OCI-LY1 (cell line): ENCODE measurements at regions not wholly inside any gene's neighbourhood (a gene's known extent, or its start where the extent isn't known, plus 50 kb on each side); places are given as distances from the start of the nearest gene placed in this dataset.

Experiments
- H2AFZ ChIP-seq: fragments of 200-600 bp; sonication (generic), shearing (Covaris generic); 2 replicates; pipeline ENCODE4 v1.6.0; 2014; ENCODE audit warnings: antibody characterized with exemption, mild to moderate bottlenecking, low read length
- H3F3A ChIP-seq: fragments of 200-600 bp; sonication (generic), shearing (Covaris generic); 2 replicates; pipeline ENCODE4 v1.6.0; 2014; ENCODE audit warnings: mild to moderate bottlenecking, antibody characterized with exemption, low read length, moderate library complexity; ENCODE audit not compliant: insufficient read depth
- H3K27ac ChIP-seq: fragments of 200-600 bp; sonication (generic); 2 replicates; pipeline ENCODE4 v1.5.1; 2014; ENCODE audit warnings: low read length, mixed run types, mild to moderate bottlenecking, low read depth; ENCODE audit not compliant: poor library complexity, severe bottlenecking
- H3K27me3 ChIP-seq: fragments of 200-600 bp; sonication (generic); 2 replicates; pipeline ENCODE4 v1.6.0; 2014; ENCODE audit warnings: antibody characterized with exemption, mild to moderate bottlenecking, low read length, moderate library complexity; ENCODE audit not compliant: insufficient read depth
- H3K36me3 ChIP-seq: fragments of 200-600 bp; sonication (generic); 2 replicates; pipeline ENCODE4 v1.6.1; 2014; ENCODE audit warnings: mild to moderate bottlenecking, antibody characterized with exemption, low read length, moderate library complexity, mixed read lengths; ENCODE audit not compliant: insufficient read depth
- H3K4me1 ChIP-seq: fragments of 200-600 bp; sonication (generic); 2 replicates; pipeline ENCODE4 v1.5.1; 2014; ENCODE audit warnings: mild to moderate bottlenecking, low read length, moderate library complexity; ENCODE audit not compliant: insufficient read depth, severe bottlenecking
- H3K4me2 ChIP-seq: fragments of 200-600 bp; sonication (generic), shearing (Covaris generic); 2 replicates; pipeline ENCODE4 v1.6.1; 2014; ENCODE audit warnings: low read length
- H3K4me3 ChIP-seq: fragments of 200-600 bp; sonication (generic); 2 replicates; pipeline ENCODE4 v1.5.1; 2014; ENCODE audit warnings: low read length, low read depth, mild to moderate bottlenecking, mixed read lengths; ENCODE audit not compliant: poor library complexity, severe bottlenecking
- H3K79me2 ChIP-seq: fragments of 200-600 bp; shearing (Covaris generic); 2 replicates; pipeline ENCODE4 v1.6.1; 2016; ENCODE audit warnings: mixed run types, low read length, mixed read lengths; ENCODE audit not compliant: insufficient read depth
- H3K9ac ChIP-seq: fragments of 200-600 bp; sonication (generic), shearing (Covaris generic); 2 replicates; pipeline ENCODE4 v1.6.1; 2014; ENCODE audit warnings: mild to moderate bottlenecking, low read length, mixed read lengths
- H3K9me2 ChIP-seq: fragments of 200-600 bp; sonication (generic), shearing (Covaris generic); 2 replicates; pipeline ENCODE4 v1.6.1; 2014; ENCODE audit warnings: low read depth, mild to moderate bottlenecking, low read length, mixed read lengths
- H3K9me3 ChIP-seq: fragments of 200-600 bp; shearing (Covaris generic); 2 replicates; pipeline ENCODE4 v1.6.1; 2014; ENCODE audit warnings: low read length, mixed read lengths
- H4K20me1 ChIP-seq: fragments of 200-600 bp; sonication (generic), shearing (Covaris generic); 2 replicates; pipeline ENCODE4 v1.6.0; 2016; ENCODE audit warnings: mild to moderate bottlenecking, low read length; ENCODE audit not compliant: insufficient read depth
- EZH2 ChIP-seq: fragments of 200-600 bp; sonication (generic), shearing (Covaris generic); IDR thresholded peaks from 2 replicates; pipeline ENCODE4 v1.8.0; 2017; ENCODE audit warnings: borderline replicate concordance, mixed run types, mild to moderate bottlenecking, antibody characterized with exemption, low read length, moderate library complexity, mixed read lengths
- TF ChIP-seq, protein P1 (sequence below): fragments of 200-600 bp; sonication (generic), shearing (Covaris generic); IDR thresholded peaks from 2 replicates; pipeline ENCODE4 v1.5.1; 2017; ENCODE audit warnings: mild to moderate bottlenecking, antibody characterized with exemption, low read length, moderate library complexity, mixed read lengths

DNA sequence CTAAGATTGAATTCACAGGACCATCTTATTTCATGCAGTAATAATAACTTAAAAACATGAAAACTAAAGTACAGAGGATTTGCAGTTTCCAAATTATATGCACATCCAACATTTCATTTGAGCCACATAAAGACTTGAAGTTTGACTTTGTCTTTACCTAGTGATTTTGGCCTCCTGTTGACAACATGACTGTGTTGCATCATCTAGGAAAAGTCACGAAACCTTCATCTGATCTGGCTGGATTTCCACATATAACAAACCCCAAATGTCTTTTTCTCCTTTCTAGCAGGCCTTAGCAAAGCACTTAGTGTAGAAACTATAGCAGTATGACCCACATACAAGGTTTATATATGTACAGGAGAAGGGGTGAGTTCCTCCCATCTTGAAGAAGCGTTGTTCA lies 406.5 kb upstream of the CDH5 start:
- Histone ChIP-seq H4K20me1 (no peaks in the 10 kb centered on the region), H3F3A (no peaks in the 10 kb centered on the region), H3K4me2 (no peak overlapping the region), H3K9me3 (no peaks in the 10 kb centered on the region), H3K36me3 (no peaks in the 10 kb centered on the region), H3K27me3 (no peaks in the 10 kb centered on the region), H3K4me1 (no peaks in the 10 kb centered on the region), H3K79me2 (no peaks in the 10 kb centered on the region), H3K9ac (no peak overlapping the region), H3K27ac (no peak overlapping the region), H2AFZ (no peak overlapping the region), H3K4me3 (no peak overlapping the region), H3K9me2 (no peaks in the 10 kb centered on the region)
- TF ChIP-seq, protein P1, sequence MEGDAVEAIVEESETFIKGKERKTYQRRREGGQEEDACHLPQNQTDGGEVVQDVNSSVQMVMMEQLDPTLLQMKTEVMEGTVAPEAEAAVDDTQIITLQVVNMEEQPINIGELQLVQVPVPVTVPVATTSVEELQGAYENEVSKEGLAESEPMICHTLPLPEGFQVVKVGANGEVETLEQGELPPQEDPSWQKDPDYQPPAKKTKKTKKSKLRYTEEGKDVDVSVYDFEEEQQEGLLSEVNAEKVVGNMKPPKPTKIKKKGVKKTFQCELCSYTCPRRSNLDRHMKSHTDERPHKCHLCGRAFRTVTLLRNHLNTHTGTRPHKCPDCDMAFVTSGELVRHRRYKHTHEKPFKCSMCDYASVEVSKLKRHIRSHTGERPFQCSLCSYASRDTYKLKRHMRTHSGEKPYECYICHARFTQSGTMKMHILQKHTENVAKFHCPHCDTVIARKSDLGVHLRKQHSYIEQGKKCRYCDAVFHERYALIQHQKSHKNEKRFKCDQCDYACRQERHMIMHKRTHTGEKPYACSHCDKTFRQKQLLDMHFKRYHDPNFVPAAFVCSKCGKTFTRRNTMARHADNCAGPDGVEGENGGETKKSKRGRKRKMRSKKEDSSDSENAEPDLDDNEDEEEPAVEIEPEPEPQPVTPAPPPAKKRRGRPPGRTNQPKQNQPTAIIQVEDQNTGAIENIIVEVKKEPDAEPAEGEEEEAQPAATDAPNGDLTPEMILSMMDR, result no peak
- TF ChIP-seq EZH2, result no peak

DNA sequence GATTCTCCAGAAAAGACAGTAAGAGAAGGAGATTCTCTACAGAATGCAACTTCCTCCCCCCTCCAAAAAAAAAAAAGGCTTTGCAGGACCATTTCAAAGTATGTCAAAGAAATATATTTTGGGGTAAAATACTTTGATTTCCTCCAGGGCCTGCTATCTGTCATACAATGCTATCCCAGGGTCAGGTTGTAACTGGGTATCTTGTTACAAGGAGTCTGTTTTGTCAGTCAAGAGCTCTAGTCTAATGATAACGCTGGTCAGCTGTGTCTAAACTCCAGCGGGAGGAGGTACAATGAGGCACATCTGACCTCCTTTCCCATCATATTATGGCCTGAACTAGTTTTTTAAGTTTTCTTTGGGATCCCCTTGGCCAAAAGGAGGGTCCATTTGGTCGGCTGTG lies 408.4 kb upstream of the CDH5 start:
- TF ChIP-seq, protein P1, result no peak
- no peak for TF ChIP-seq EZH2
- no peaks in the 10 kb centered on the region for H3K27me3 ChIP-seq
- H2AFZ ChIP-seq, result no peak overlapping the region
- H3K36me3 ChIP-seq, result no peaks in the 10 kb centered on the region
- no peak overlapping the region for H3K27ac ChIP-seq
- no peaks in the 10 kb centered on the region for H3K9me3 ChIP-seq
- no peaks in the 10 kb centered on the region for H3K79me2 ChIP-seq
- H3F3A ChIP-seq, result no peaks in the 10 kb centered on the region
- H3K4me1 ChIP-seq, result no peaks in the 10 kb centered on the region
- no peak overlapping the region for H3K4me2 ChIP-seq
- no peaks in the 10 kb centered on the region for H3K9me2 ChIP-seq
- H3K4me3 ChIP-seq, result no peak overlapping the region
- no peaks in the 10 kb centered on the region for H4K20me1 ChIP-seq
- H3K9ac ChIP-seq, result no peak overlapping the region

DNA sequence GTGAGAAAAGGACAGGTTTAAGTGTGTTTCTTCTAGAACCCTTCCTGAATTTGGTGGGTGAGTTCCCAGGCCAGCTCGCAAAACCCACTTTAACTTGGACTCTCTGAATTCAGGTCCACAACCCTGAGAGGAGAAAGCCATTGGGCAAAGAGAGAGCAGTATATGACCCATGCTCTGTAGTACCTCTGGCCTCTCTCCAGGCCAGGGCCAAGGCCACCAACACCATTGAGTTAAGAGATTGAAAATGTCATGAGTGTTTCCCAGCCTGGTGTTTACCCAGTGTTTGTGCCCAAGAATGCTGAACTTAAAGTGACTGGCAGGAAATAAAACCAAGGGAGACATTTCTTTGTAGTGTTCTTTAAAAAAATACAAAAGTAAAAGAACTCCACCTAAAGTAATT lies 410.4 kb upstream of the CDH5 start:
- Histone ChIP-seq H3K9me2 (no peaks in the 10 kb centered on the region), H3F3A (no peaks in the 10 kb centered on the region), H4K20me1 (no peaks in the 10 kb centered on the region), H3K4me1 (no peaks in the 10 kb centered on the region), H3K36me3 (no peaks in the 10 kb centered on the region), H3K4me2 (no peak overlapping the region), H3K27me3 (no peaks in the 10 kb centered on the region), H3K27ac (no peak overlapping the region), H3K4me3 (no peak overlapping the region), H3K9ac (no peak overlapping the region), H3K9me3 (no peaks in the 10 kb centered on the region), H2AFZ (no peak overlapping the region), H3K79me2 (no peaks in the 10 kb centered on the region)
- no peak for TF ChIP-seq EZH2
- TF ChIP-seq, protein P1, result no peak
